Transverse colon (tissue), 4 donors: ENCODE measurements at regions not wholly inside any gene's neighbourhood (a gene's known extent, or its start where the extent isn't known, plus 50 kb on each side); places are given as distances from the start of the nearest gene placed in this dataset.

Experiments
- DNase-seq: peaks from one replicate; pipeline ENCODE4 v3.0.0-alpha.2; 2019
- H3K27ac ChIP-seq, 4 donors: fragments of 200-600 bp; sonication (generic); 2 replicates each; pipeline ENCODE4 v1.5.1; 2016 to 2018; ENCODE audit warnings: inconsistent platforms in 4 of 4
- H3K27me3 ChIP-seq: fragments of 200-600 bp; sonication (generic); 2 replicates; pipeline ENCODE4 v1.5.1; 2017; ENCODE audit warnings: inconsistent platforms
- H3K36me3 ChIP-seq, 4 donors: fragments of 200-600 bp; sonication (generic); 2 replicates each; pipeline ENCODE4 v1.5.1; 2017 to 2019; ENCODE audit warnings: inconsistent platforms in 4 of 4
- H3K4me1 ChIP-seq, 4 donors: fragments of 200-600 bp; sonication (generic); 2 replicates each; pipeline ENCODE4 v1.5.1; 2017 to 2020; ENCODE audit warnings: inconsistent platforms in 4 of 4
- H3K4me3 ChIP-seq, 4 donors: fragments of 200-600 bp; sonication (generic); 1 replicate in 1 of 4; 2 replicates in 3 of 4; pipeline versions ENCODE4 v1.5.1 to v1.6.1; 2017 to 2019; ENCODE audit warnings: inconsistent platforms in 4 of 4
- H3K9me3 ChIP-seq, 2 donors: fragments of 200-600 bp; sonication (generic); 2 replicates each; pipeline ENCODE4 v1.5.1; 2017 to 2019; ENCODE audit warnings: inconsistent platforms in 2 of 2
- EP300 ChIP-seq: sonication (generic); formaldehyde crosslinking; IDR thresholded peaks from one replicate; pipeline ENCODE4 v1.6.1; 2017; ENCODE audit warnings: antibody characterized with exemption, low read depth
- POLR2A ChIP-seq: fragments of 450-650 bp; IDR thresholded peaks from one replicate; pipeline ENCODE4 v1.6.1; 2016; ENCODE audit warnings: antibody characterized with exemption, mild to moderate bottlenecking, moderate library complexity
- POLR2AphosphoS5 ChIP-seq, 3 donors: sonication (generic); formaldehyde crosslinking; IDR thresholded peaks; one replicate each; pipeline ENCODE4 v1.6.1; 2016; ENCODE audit warnings: antibody characterized with exemption in 3 of 3
- WGBS, 2 donors: methylation state at CpG; one replicate each; pipeline ENCODE4 v1.1.5; 2018; ENCODE audit warnings: low coverage in 1 of 2; 5-methylcytosine and 5-hydroxymethylcytosine counted together
- in situ Hi-C, 4 donors: fragments of 200-750 bp; cut with MboI; loops; one replicate each; pipeline versions ENCODE4 v1.15.0 to v1.15.1; 2017; ENCODE audit warnings: low sequenced_read_pairs in 3 of 4, low pct_ligation_motif_present in 1 of 4, low pct_unique_long_range_greater_than_20kb in 1 of 4
- intact Hi-C: fragments of 100-400 bp; cut with DNase I; formaldehyde crosslinking; loops from one replicate; pipeline ENCODE4 v1.15.1; 2023; ENCODE audit warnings: low total_unique reads
- TF ChIP-seq, protein P1 (sequence below), 5 experiments: fragments of 200-600 bp in 3 of 5; fragments of 450-650 bp in 2 of 5; sonication (generic) in 3 of 5; IDR thresholded peaks; 1 replicate in 2 of 5; 2 replicates in 3 of 5; pipeline ENCODE4 v1.5.1; 2016 to 2017; ENCODE audit warnings: antibody characterized with exemption in 5 of 5, inconsistent platforms in 3 of 5, mild to moderate bottlenecking in 2 of 5, moderate library complexity in 1 of 5

DNA sequence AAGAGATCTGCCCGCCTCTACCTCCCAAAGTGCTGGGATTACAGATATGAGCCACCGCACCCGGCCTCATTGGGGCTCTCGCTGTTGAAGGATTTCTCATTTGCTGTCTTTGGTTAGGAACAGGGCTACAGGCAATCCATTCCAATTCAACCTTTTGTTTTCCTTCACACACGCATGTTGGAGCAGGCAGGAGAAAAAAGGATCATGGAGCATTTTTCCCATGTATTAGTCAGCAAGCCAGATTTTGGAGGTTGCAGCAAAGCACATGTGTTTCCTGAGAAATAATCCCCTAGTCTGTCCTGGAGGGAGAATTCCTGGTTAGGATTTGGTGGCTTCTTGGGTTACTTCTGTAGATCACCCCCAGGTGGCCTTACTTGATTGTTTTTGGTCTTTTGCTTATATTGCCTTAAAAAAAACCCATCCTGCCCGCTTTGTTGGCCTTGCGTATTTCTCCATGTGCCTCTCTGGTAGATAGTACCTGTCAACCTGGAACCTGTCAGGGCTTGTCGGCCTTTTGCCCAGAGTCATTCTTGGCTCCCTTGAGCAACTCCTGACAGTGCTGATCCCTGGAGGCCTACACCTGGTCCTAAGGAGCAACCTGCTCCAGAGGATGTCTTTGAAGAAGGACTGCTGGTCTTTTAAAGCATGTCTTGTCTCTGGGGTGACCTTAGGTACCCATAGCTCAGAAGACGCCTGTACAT is 82.4 kb upstream of the CLCN4 start:
- H3K4me1 ChIP-seq: no peaks in the 10 kb centered on the region
- WGBS, 2 donors: 86% methylated on average over 9 of the region's 9 CpGs; no CpG with 5 or more reads in 1 of the 2 donors
- TF ChIP-seq, protein P1, sequence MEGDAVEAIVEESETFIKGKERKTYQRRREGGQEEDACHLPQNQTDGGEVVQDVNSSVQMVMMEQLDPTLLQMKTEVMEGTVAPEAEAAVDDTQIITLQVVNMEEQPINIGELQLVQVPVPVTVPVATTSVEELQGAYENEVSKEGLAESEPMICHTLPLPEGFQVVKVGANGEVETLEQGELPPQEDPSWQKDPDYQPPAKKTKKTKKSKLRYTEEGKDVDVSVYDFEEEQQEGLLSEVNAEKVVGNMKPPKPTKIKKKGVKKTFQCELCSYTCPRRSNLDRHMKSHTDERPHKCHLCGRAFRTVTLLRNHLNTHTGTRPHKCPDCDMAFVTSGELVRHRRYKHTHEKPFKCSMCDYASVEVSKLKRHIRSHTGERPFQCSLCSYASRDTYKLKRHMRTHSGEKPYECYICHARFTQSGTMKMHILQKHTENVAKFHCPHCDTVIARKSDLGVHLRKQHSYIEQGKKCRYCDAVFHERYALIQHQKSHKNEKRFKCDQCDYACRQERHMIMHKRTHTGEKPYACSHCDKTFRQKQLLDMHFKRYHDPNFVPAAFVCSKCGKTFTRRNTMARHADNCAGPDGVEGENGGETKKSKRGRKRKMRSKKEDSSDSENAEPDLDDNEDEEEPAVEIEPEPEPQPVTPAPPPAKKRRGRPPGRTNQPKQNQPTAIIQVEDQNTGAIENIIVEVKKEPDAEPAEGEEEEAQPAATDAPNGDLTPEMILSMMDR (IDR thresholded peaks at IDR 0.05): no peak
- no peak for TF ChIP-seq POLR2A
- DNase-seq: no peak
- in situ Hi-C loops (no loop called here), intact Hi-C loops (no loop called here)
- H3K36me3 ChIP-seq: no peaks in the 10 kb centered on the region
- H3K4me3 ChIP-seq: no peak overlapping the region
- no peaks in the 10 kb centered on the region for H3K9me3 ChIP-seq
- no peak overlapping the region for H3K27ac ChIP-seq
- H3K27me3 ChIP-seq: no peaks in the 10 kb centered on the region

DNA sequence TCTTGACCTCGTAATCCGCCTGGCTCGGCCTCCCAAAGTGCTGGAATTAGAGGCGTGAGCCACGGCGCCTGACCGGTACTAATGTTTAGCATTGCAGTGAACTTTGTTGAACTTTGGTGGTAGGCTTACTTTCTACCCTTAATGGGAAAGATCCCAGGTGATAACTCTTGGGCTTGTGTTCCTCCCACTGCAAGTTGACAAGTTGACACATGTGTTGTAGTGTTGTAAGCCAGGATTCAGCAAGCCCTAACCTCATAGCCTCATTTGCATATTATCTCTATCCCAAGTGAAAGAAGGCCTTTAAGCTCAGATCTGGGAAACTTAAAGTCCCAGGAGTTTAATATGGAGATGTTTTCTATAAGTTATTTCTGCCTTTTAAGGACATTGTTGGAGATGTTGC is 80.0 kb upstream of the CLCN4 start:
- 98% methylated on average over 7 of the region's 7 CpGs; no CpG with 5 or more reads in 1 of the 2 donors for WGBS, 2 donors
- in situ Hi-C loops: no loop called here

DNA sequence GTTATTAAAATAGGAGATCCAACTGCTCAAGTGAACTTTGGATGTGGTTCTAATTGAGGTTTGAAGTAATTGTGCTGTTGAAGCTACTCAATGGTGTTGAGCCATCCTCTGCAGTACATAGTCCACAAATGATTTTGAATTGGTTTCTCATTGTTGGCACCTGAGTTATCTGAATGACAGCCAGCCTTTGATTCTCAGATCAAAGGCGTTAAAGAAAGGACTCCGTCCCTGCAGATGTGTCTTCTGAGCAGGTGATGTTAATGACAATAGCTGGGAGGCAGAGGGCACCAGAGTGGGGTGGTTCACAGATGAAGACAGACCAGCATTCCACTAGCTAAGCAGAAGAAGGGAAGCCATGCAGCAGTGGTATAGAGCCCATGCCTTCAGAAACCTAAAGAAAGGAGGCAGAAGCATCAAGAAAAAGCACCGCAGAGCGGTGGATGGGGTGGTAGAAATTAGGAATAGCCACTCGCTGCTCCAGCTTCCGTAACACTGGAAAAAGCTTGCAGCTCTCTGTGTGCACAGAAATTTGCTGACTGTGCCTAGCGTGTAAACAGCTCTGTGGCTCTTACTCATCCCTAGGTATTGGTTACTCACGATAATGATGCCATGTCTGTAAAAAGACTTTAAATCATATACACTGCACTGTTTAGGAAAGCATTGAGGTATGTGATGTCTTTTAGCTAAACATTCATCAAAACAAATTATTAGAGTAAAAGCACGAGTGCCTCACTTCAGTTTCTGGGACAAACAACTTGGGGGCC is 79.2 kb upstream of the CLCN4 start:
- Histone ChIP-seq H3K27ac (peak overlapping the region in 1 of 4 donors; percentile 53), H3K36me3 (no peaks in the 10 kb centered on the region), H3K9me3 (no peaks in the 10 kb centered on the region), H3K4me3 (no peak overlapping the region), H3K4me1 (peaks cover 2 to 8% (median 4%) of the 10 kb centered on the region in 4 donors), H3K27me3 (no peaks in the 10 kb centered on the region)
- TF ChIP-seq POLR2A (no peak), EP300 (no peak), POLR2AphosphoS5 (IDR thresholded peaks at IDR 0.05) (no peak)
- TF ChIP-seq, protein P1 (IDR thresholded peaks at IDR 0.05): no peak
- in situ Hi-C loops: no loop called here
- intact Hi-C loops: no loop called here
- 81 to 90% methylated on average over 3 to 9 of the region's 9 CpGs for WGBS, 2 donors
- DNase-seq: no peak

More for the DNA sequence above, 80.0 kb upstream of the CLCN4 start:
- H3K9me3 ChIP-seq: no peaks in the 10 kb centered on the region
- no peak overlapping the region for H3K4me3 ChIP-seq
- H3K4me1 ChIP-seq: no peaks in the 10 kb centered on the region
- H3K27ac ChIP-seq: no peak overlapping the region
- no peaks in the 10 kb centered on the region for H3K36me3 ChIP-seq
- intact Hi-C loops: no loop called here
- no peaks in the 10 kb centered on the region for H3K27me3 ChIP-seq
- DNase-seq: no peak
- TF ChIP-seq, protein P1 (IDR thresholded peaks at IDR 0.05): no peak
- TF ChIP-seq POLR2A: no peak
- no peak for TF ChIP-seq EP300
- TF ChIP-seq POLR2AphosphoS5 (IDR thresholded peaks at IDR 0.05): no peak

DNA sequence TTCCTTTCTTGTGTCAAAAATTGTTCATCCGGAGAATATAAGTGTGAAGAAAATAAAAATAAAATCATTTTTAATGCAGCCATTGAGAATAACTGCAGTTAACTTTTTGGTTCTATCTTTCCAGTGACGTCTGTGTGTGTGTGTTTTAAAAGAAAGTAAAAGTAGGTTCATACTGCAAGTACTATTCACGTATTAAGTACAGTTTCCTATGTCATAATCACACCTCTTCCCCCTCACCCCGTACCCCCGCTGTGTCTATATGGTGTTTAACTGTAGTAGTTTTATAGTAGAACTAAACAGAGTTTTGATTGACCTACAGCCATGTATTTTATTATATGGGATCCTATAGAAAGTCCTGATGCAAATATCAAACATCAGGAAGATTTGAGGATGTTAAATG is 78.5 kb upstream of the CLCN4 start:
- in situ Hi-C loops (no loop called here), intact Hi-C loops (no loop called here)
- 67 to 77% methylated on average over 4 to 5 of the region's 5 CpGs for WGBS, 2 donors
- TF ChIP-seq, protein P1 (IDR thresholded peaks at IDR 0.05): no peak
- TF ChIP-seq POLR2AphosphoS5 (IDR thresholded peaks at IDR 0.05) (no peak), EP300 (no peak), POLR2A (no peak)
- Histone ChIP-seq H3K9me3 (no peaks in the 10 kb centered on the region), H3K27ac (peak overlapping the region in 1 of 4 donors; percentile 53), H3K4me3 (no peak overlapping the region), H3K36me3 (no peaks in the 10 kb centered on the region), H3K4me1 (peaks cover 3 to 13% (median 6%) of the 10 kb centered on the region in 4 donors), H3K27me3 (no peaks in the 10 kb centered on the region)
- DNase-seq: no peak
